ENCODE measurements at regions not wholly inside any gene's neighbourhood (a gene's known extent, or its start where the extent isn't known, plus 50 kb on each side); places are given as distances from the start of the nearest gene placed in this dataset.

DNA sequence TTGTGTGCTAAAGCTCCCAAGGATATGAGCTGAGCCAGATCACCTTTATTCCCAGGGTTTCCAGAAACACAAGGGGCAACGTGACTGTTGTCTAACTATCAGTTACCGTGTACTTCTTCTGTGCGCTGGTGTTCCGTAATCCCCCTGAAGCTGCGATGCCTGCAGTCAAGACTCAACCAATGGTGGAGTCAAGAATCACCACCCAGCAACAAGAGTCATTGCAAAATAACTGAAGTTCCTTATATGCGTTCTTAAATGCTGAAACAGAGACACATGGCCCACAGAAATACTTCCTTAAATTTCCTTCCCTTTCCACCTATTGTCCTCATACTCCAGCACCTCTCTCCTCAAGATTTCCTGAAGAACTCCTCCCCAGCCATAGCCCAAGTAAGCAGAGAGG, 200.2 kb downstream of the KATNAL1 start:
- TF ChIP-seq GATA3 (IDR thresholded peaks at IDR 0.05; ENCODE audit: low read depth, low read length): no peak
- TF ChIP-seq GATA2 (IDR thresholded peaks at IDR 0.05; ENCODE audit: low read depth, low read length): no peak

DNA sequence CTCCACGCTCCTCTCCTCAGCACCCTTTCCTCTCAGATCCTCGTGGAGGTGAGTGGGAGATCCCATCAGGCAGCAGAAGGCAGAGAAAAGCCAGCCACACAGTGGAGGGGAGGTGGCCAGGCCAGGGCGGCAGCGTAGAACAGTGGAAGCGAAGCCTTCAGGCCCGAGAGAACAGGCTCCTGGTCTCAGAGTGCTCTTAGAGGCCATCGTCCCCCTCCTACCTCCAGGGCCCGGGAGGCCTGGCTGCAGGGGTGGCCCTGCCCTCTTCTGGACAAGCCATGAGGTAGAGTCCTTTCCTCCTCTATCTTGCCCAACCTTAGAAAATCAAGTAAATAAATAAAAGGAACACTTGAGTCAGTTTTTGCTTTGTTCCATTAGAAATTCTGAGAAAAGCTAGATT, 202.0 kb downstream of the KATNAL1 start:
- no peak for TF ChIP-seq GATA2 (IDR thresholded peaks at IDR 0.05; ENCODE audit: low read depth, low read length)
- TF ChIP-seq GATA3 (IDR thresholded peaks at IDR 0.05; ENCODE audit: low read depth, low read length): no peak

- TF ChIP-seq GATA3 (IDR thresholded peaks at IDR 0.05; ENCODE audit: low read depth, low read length) (no peak), GATA2 (IDR thresholded peaks at IDR 0.05; ENCODE audit: low read depth, low read length) (no peak)
Measured at GRCh38 chr13:30103161-30103840, 204.1 kb downstream of the KATNAL1 start.

- TF ChIP-seq GATA3 (IDR thresholded peaks at IDR 0.05; ENCODE audit: low read depth, low read length): no peak
- no peak for TF ChIP-seq GATA2 (IDR thresholded peaks at IDR 0.05; ENCODE audit: low read depth, low read length)
Measured at GRCh38 chr13:30100226-30100625, 207.1 kb downstream of the KATNAL1 start.

DNA sequence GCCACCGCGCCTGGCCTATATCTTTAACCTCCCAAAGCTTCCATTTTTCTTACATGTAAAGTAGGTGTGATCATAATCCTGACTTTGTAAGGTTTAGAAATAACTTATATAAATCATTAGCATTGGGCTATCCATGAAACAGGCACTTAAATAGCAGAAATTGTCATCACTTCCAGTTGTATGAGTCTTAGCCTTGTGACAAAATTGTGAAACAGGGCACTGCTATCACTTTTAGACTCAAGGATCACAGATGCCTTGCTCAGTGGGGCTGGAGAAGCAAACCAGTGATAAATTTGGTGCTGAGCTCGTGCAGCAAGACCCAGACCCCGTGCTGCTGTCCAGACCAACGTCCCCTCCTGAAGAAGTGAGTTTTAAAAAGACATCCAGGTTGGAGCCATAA, 209.7 kb downstream of the KATNAL1 start:
- TF ChIP-seq GATA2 (IDR thresholded peaks at IDR 0.05; ENCODE audit: low read depth, low read length) (no peak), GATA3 (IDR thresholded peaks at IDR 0.05; ENCODE audit: low read depth, low read length) (no peak)

- TF ChIP-seq GATA2 (IDR thresholded peaks at IDR 0.05; ENCODE audit: low read depth, low read length): no peak
- TF ChIP-seq GATA3 (IDR thresholded peaks at IDR 0.05; ENCODE audit: low read depth, low read length): no peak
Measured at GRCh38 chr13:30097089-30097488, 210.3 kb downstream of the KATNAL1 start.

GRCh38 chr13:30094015-30094414, 213.3 kb downstream of the KATNAL1 start:
- TF ChIP-seq GATA2 (IDR thresholded peaks at IDR 0.05; ENCODE audit: low read depth, low read length) (no peak), GATA3 (IDR thresholded peaks at IDR 0.05; ENCODE audit: low read depth, low read length) (no peak)

GRCh38 chr13:30093236-30093635, 214.1 kb downstream of the KATNAL1 start:
- TF ChIP-seq GATA3 (IDR thresholded peaks at IDR 0.05; ENCODE audit: low read depth, low read length) (no peak), GATA2 (IDR thresholded peaks at IDR 0.05; ENCODE audit: low read depth, low read length) (no peak)

DNA sequence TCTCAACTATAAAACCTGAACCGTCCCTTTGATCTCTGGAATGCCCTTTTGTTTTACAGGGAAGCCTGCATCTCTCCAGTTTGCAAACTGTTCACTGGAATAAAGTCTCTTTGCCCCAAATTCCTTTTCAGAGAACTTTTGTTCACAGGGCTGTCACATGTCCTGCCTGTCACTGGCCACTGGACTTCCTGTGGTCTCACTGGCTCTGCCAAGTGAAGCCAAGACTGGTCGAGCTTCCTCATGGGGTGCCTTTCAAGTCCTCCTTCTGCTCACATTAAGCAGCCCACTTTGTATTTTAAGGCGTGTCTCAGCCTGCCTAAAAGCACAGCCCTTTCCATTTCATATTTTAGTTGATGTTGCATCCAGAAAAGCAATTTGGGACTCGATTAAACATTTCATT, 215.7 kb downstream of the KATNAL1 start:
- TF ChIP-seq GATA3 (IDR thresholded peaks at IDR 0.05; ENCODE audit: low read depth, low read length) (no peak), GATA2 (IDR thresholded peaks at IDR 0.05; ENCODE audit: low read depth, low read length) (no peak)

DNA sequence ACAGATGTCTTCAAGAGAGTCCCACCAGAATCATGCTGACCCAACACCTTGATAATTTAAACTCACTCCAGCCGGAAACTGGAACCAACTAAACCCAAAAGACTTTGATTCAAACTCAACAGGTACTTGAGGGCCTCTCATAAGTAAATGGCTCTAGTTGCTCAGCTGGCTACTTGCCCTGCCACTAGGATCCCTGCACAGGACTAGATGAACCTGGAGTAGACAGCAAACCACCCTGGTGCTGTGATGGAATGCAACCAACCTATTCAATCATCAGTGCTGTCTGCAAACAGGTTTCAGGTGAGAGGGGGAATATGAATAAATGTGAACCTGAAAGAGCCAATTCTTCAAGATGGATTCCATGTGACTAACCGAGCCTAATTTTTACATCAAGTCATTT, 216.3 kb downstream of the KATNAL1 start:
- no peak for TF ChIP-seq GATA3 (IDR thresholded peaks at IDR 0.05; ENCODE audit: low read depth, low read length)
- no peak for TF ChIP-seq GATA2 (IDR thresholded peaks at IDR 0.05; ENCODE audit: low read depth, low read length)

GRCh38 chr13:30088312-30088855, 219.0 kb downstream of the KATNAL1 start:
- TF ChIP-seq GATA2 (IDR thresholded peaks at IDR 0.05; ENCODE audit: low read depth, low read length) (no peak), GATA3 (IDR thresholded peaks at IDR 0.05; ENCODE audit: low read depth, low read length) (no peak)

GRCh38 chr13:30085087-30085486, 222.3 kb downstream of the KATNAL1 start:
- TF ChIP-seq GATA3 (IDR thresholded peaks at IDR 0.05; ENCODE audit: low read depth, low read length) (no peak), GATA2 (IDR thresholded peaks at IDR 0.05; ENCODE audit: low read depth, low read length) (no peak)

DNA sequence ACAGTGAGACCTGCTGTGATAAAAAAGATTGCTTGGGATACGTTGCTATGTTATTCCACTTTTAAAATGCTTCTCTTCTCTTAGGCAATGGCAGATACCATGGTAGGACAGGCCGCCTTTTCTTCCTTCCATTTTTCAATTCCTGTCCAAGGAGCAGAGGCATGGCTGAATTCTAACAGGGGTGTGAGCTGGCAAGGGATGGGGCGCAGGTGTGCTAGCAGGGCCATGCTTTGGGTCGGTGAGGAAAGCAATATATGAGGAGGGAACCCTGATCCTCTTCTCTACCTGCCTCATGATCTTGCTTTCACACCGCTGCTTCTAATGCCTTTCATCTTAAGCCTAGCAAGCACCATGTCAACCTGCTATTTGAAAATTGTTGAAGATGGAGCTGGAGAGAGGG, 225.0 kb downstream of the KATNAL1 start:
- TF ChIP-seq GATA2 (IDR thresholded peaks at IDR 0.05; ENCODE audit: low read depth, low read length): no peak
- TF ChIP-seq GATA3 (IDR thresholded peaks at IDR 0.05; ENCODE audit: low read depth, low read length): no peak

- TF ChIP-seq GATA2 (IDR thresholded peaks at IDR 0.05; ENCODE audit: low read depth, low read length): no peak
- no peak for TF ChIP-seq GATA3 (IDR thresholded peaks at IDR 0.05; ENCODE audit: low read depth, low read length)
Measured at GRCh38 chr13:30081331-30081730, 226.0 kb downstream of the KATNAL1 start.

DNA sequence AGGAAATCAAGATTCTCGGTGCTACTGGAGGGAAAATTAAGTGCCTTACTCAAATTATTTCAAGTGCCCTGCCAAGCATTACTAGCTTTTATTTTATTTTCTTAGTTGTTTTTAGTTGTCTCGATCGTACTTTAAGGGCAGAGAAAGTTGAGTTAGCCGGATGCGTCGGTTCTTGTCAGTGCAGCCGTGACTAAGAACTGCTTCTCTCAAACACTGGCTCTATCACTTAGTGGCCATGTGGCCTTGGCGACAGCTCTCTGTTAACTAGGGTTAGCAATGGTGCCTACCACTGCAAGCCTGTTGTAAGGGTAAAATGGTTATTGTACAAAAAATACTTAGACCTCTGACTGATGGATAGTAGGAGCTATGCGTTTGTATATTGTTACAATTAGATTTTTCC, 227.8 kb downstream of the KATNAL1 start:
- TF ChIP-seq GATA3 (IDR thresholded peaks at IDR 0.05; ENCODE audit: low read depth, low read length): no peak
- TF ChIP-seq GATA2 (IDR thresholded peaks at IDR 0.05; ENCODE audit: low read depth, low read length): no peak
